A549 (cell line): ENCODE measurements at regions not wholly inside any gene's neighbourhood (a gene's known extent, or its start where the extent isn't known, plus 50 kb on each side); places are given as distances from the start of the nearest gene placed in this dataset.

Source experiments
- BHLHE40 ChIP-seq: IDR thresholded peaks from 2 replicates; pipeline ENCODE4 v1.6.1; 2012; ENCODE audit warnings: low read depth, low read length, inconsistent platforms
- CHD2 ChIP-seq: fragments of 150-350 bp; IDR thresholded peaks from 2 replicates; pipeline ENCODE4 v1.6.1; 2014; ENCODE audit warnings: low read length; ENCODE audit not compliant: partially characterized antibody
- CTCF ChIP-seq: fragments of >200 bp; sonication (Bioruptor Twin); formaldehyde crosslinking; IDR thresholded peaks from 3 replicates; pipeline ENCODE4 v1.5.1; 2016
- EHF ChIP-seq: fragments of 250-450 bp; sonication (Bioruptor Pico); IDR thresholded peaks from 2 replicates; pipeline ENCODE4 v1.5.0; 2020; ENCODE audit warnings: mild to moderate bottlenecking
- ELK1 ChIP-seq: fragments of 150-350 bp; IDR thresholded peaks from 2 replicates; pipeline ENCODE4 v1.6.1; 2014; ENCODE audit warnings: low read depth, mild to moderate bottlenecking, low read length
- EP300 ChIP-seq, 2 experiments: fragments of >200 bp; sonication (Bioruptor Twin); formaldehyde crosslinking; IDR thresholded peaks; 2 replicates in 1 of 2; 3 replicates in 1 of 2; pipeline ENCODE4 v1.6.1; 2016 to 2017
- ESRRA ChIP-seq: fragments of 150-350 bp; IDR thresholded peaks from 2 replicates; pipeline ENCODE4 v1.6.1; 2014; ENCODE audit warnings: mild to moderate bottlenecking, low read length, borderline replicate concordance
- HOXB13 ChIP-seq: fragments of 250-450 bp; sonication (Bioruptor Pico); IDR thresholded peaks from 2 replicates; pipeline ENCODE4 v1.5.0; 2020; ENCODE audit warnings: low read depth, mild to moderate bottlenecking, moderate library complexity
- KDM5A ChIP-seq: fragments of 200-600 bp; sonication (generic); IDR thresholded peaks from 2 replicates; pipeline ENCODE4 v1.6.1; 2016; ENCODE audit warnings: antibody characterized with exemption, mild to moderate bottlenecking
- NR3C1 ChIP-seq: fragments of >200 bp; sonication (Bioruptor Twin); formaldehyde crosslinking; IDR thresholded peaks from 3 replicates; pipeline ENCODE4 v1.6.1; 2017
- POLR2A ChIP-seq: IDR thresholded peaks from 2 replicates; pipeline ENCODE4 v1.6.1; 2012; ENCODE audit warnings: mild to moderate bottlenecking, low read length
- TFCP2L1 ChIP-seq: fragments of 250-450 bp; sonication (Bioruptor Pico); IDR thresholded peaks from 2 replicates; pipeline ENCODE4 v1.5.0; 2021; ENCODE audit warnings: mild to moderate bottlenecking
- ZSCAN20 ChIP-seq: fragments of 250-450 bp; sonication (Bioruptor Pico); IDR thresholded peaks from 2 replicates; pipeline ENCODE4 v1.8.0; 2022; ENCODE audit warnings: mild to moderate bottlenecking, moderate library complexity

- TF ChIP-seq TFCP2L1 (no peak), HOXB13 (no peak), POLR2A (no peak), CTCF (no peak), ELK1 (no peak), EHF (CRISPR knock-in tag) (no peak), ZSCAN20 (CRISPR knock-in tag) (no peak), NR3C1 (no peak), EP300 (IDR thresholded peaks at IDR 0.05) (no peak), BHLHE40 (no peak), CHD2 (no peak), KDM5A (no peak), ESRRA (no peak)
Measured at GRCh38 chr6:6750594-6751265, 162.2 kb downstream of the LY86 start.
